ENCODE measurements at regions not wholly inside any gene's neighbourhood (a gene's known extent, or its start where the extent isn't known, plus 50 kb on each side); places are given as distances from the start of the nearest gene placed in this dataset.

- H3K36me3 ChIP-seq (ENCODE audit: control insufficient read depth, insufficient read depth, low read length), result no peaks in the 10 kb centered on the region
- TF ChIP-seq SIN3A (IDR thresholded peaks at IDR 0.05; ENCODE audit: borderline replicate concordance, insufficient read depth, low read depth, low read length) (no peak), POLR2AphosphoS5 (IDR thresholded peaks at IDR 0.05; ENCODE audit: low read depth, low read length) (no peak), TCF7L2 (IDR thresholded peaks at IDR 0.05; ENCODE audit: low read depth, low read length) (no peak)
- TF ChIP-seq, protein P1, sequence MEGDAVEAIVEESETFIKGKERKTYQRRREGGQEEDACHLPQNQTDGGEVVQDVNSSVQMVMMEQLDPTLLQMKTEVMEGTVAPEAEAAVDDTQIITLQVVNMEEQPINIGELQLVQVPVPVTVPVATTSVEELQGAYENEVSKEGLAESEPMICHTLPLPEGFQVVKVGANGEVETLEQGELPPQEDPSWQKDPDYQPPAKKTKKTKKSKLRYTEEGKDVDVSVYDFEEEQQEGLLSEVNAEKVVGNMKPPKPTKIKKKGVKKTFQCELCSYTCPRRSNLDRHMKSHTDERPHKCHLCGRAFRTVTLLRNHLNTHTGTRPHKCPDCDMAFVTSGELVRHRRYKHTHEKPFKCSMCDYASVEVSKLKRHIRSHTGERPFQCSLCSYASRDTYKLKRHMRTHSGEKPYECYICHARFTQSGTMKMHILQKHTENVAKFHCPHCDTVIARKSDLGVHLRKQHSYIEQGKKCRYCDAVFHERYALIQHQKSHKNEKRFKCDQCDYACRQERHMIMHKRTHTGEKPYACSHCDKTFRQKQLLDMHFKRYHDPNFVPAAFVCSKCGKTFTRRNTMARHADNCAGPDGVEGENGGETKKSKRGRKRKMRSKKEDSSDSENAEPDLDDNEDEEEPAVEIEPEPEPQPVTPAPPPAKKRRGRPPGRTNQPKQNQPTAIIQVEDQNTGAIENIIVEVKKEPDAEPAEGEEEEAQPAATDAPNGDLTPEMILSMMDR (IDR thresholded peaks at IDR 0.05), result no peak
- TF ChIP-seq, protein P2, sequence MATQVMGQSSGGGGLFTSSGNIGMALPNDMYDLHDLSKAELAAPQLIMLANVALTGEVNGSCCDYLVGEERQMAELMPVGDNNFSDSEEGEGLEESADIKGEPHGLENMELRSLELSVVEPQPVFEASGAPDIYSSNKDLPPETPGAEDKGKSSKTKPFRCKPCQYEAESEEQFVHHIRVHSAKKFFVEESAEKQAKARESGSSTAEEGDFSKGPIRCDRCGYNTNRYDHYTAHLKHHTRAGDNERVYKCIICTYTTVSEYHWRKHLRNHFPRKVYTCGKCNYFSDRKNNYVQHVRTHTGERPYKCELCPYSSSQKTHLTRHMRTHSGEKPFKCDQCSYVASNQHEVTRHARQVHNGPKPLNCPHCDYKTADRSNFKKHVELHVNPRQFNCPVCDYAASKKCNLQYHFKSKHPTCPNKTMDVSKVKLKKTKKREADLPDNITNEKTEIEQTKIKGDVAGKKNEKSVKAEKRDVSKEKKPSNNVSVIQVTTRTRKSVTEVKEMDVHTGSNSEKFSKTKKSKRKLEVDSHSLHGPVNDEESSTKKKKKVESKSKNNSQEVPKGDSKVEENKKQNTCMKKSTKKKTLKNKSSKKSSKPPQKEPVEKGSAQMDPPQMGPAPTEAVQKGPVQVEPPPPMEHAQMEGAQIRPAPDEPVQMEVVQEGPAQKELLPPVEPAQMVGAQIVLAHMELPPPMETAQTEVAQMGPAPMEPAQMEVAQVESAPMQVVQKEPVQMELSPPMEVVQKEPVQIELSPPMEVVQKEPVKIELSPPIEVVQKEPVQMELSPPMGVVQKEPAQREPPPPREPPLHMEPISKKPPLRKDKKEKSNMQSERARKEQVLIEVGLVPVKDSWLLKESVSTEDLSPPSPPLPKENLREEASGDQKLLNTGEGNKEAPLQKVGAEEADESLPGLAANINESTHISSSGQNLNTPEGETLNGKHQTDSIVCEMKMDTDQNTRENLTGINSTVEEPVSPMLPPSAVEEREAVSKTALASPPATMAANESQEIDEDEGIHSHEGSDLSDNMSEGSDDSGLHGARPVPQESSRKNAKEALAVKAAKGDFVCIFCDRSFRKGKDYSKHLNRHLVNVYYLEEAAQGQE (IDR thresholded peaks at IDR 0.05; ENCODE audit: insufficient read depth in 1 of 2, low read depth in 2 of 2, low read length in 1 of 2), result no peak
- no peaks in the 10 kb centered on the region for H3K27me3 ChIP-seq (ENCODE audit: control insufficient read depth, insufficient read depth, low read length)
- intact Hi-C loops (cut with micrococcal nuclease; ENCODE audit: unreplicated experiment) (no loop called here), in situ Hi-C loops (cut with HindIII; ENCODE audit: low pct_unique_long_range_greater_than_20kb, low sequenced_read_pairs) (no loop called here)
- DNase-seq (ENCODE audit: low read depth, low spot score), result no peak
- ChIA-PET CTCF (no interaction called here), POLR2A (no interaction called here)
- H3K4me1 ChIP-seq (ENCODE audit: control insufficient read depth, insufficient read depth, low read length), result no peaks in the 10 kb centered on the region
- H3K27ac ChIP-seq (ENCODE audit: low read length), result no peak overlapping the region
- no peak overlapping the region for H3K4me3 ChIP-seq (ENCODE audit: low read depth in 2 of 2, low read length in 2 of 2)
- no peaks in the 10 kb centered on the region for H3K9me3 ChIP-seq (ENCODE audit: control insufficient read depth, insufficient read depth, low read depth, low read length)
- BruUV-seq (replicated peaks), result no TSS peak
- ATAC-seq, result no peak
Measured at GRCh38 chr3:41065340-41065739, 134.0 kb upstream of the CTNNB1 start.

DNA sequence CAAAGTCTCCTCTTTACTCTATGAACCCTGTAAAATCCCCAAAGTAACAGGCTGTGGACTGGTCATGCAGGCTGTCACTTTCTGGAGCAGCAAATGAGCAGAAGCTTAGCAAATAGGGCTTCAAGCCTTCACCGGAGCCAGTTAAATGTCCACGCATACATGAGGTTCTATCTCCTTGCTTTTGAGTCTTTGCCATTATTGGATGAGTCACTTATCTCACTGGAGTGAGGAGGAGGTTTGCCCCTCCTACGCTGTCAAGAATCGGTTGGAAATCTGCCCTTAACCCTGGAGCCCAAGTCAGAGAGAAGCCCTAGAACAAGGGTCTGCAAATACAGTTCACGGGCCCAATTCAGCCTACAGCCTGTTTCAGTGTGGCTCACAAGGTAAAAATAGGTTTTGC, 126.1 kb upstream of the CTNNB1 start:
- Histone ChIP-seq H3K27me3 (ENCODE audit: control insufficient read depth, insufficient read depth, low read length) (no peaks in the 10 kb centered on the region), H3K36me3 (ENCODE audit: control insufficient read depth, insufficient read depth, low read length) (no peaks in the 10 kb centered on the region), H3K27ac (ENCODE audit: low read length) (no peak overlapping the region), H3K9me3 (ENCODE audit: control insufficient read depth, insufficient read depth, low read depth, low read length) (no peaks in the 10 kb centered on the region), H3K4me1 (ENCODE audit: control insufficient read depth, insufficient read depth, low read length) (no peaks in the 10 kb centered on the region), H3K4me3 (ENCODE audit: low read depth in 2 of 2, low read length in 2 of 2) (no peak overlapping the region)
- POLR2A ChIA-PET, result no interaction called here
- ATAC-seq (no peak), DNase-seq (ENCODE audit: low read depth, low spot score) (no peak)
- TF ChIP-seq, protein P2 (IDR thresholded peaks at IDR 0.05; ENCODE audit: insufficient read depth in 1 of 2, low read depth in 2 of 2, low read length in 1 of 2), result no peak
- TF ChIP-seq SIN3A (IDR thresholded peaks at IDR 0.05; ENCODE audit: borderline replicate concordance, insufficient read depth, low read depth, low read length), result no peak
- TF ChIP-seq POLR2AphosphoS5 (IDR thresholded peaks at IDR 0.05; ENCODE audit: low read depth, low read length), result no peak
- TF ChIP-seq, protein P1 (IDR thresholded peaks at IDR 0.05), result no peak
- TF ChIP-seq TCF7L2 (IDR thresholded peaks at IDR 0.05; ENCODE audit: low read depth, low read length), result no peak
- BruUV-seq (replicated peaks), result no TSS peak
- CTCF ChIA-PET, result no interaction called here
- intact Hi-C loops (cut with micrococcal nuclease; ENCODE audit: unreplicated experiment), result no loop called here
- in situ Hi-C loops (cut with HindIII; ENCODE audit: low pct_unique_long_range_greater_than_20kb, low sequenced_read_pairs), result no loop called here
